SHP77 treated with DMSO at 0.1 percent for 48 hours (cell line): ENCODE measurements at regions not wholly inside any gene's neighbourhood (a gene's known extent, or its start where the extent isn't known, plus 50 kb on each side); places are given as distances from the start of the nearest gene placed in this dataset.
A peak's percentile ranks its signal among the peaks of the same experiment; 100 is the strongest.

ENCODE experiments used
- DNase-seq: peaks from one replicate; lab custom pipeline; 2025; lab: John Stamatoyannopoulos, UW

GRCh38 chr11:112401036-112401769 lies 140.5 kb upstream of the PLET1 start:
- no peak for DNase-seq

DNA sequence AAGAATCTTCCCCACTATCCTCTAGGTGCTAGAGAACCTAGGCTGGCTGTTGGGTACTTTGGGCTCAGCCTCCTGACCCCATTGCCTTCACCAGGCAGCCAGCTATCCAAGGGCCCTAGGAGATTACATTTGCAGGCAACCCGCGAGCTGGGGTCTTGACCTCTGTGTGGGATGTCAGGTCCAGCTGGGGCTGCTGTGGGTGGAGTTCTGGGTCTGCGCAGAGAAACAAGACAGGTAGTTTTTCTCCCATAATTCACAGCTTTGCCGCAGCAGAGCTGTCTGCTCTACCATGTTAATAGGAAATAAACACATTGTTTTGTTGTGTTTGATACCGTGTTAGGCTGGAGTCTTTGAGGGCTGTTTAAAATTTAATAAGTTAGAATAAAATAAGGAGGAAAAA lies 142.8 kb upstream of the PLET1 start:
- DNase-seq = no peak

- peak; percentile 36 for DNase-seq
Measured at GRCh38 chr11:112404112-112404511, 143.5 kb upstream of the PLET1 start.

DNA sequence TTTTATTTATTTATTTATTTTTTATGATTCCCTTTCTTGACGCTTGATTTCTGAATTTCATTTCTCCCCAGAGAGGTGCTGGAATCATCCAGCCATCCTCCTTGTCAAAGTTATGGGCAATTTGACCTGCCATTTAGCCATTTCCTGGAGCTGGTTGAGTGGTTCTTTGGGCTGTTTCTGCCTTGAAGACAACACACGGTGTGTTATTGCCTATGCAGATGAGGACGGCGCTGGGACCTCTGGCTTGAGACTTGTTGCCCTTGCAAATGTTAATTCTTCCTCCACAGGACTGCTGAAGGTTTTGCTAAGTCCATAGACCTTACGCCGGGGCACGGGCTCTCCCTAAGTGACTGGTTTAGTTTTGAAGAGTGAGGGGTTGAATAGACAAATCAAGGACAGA lies 147.9 kb upstream of the PLET1 start:
- DNase-seq = no peak

DNA sequence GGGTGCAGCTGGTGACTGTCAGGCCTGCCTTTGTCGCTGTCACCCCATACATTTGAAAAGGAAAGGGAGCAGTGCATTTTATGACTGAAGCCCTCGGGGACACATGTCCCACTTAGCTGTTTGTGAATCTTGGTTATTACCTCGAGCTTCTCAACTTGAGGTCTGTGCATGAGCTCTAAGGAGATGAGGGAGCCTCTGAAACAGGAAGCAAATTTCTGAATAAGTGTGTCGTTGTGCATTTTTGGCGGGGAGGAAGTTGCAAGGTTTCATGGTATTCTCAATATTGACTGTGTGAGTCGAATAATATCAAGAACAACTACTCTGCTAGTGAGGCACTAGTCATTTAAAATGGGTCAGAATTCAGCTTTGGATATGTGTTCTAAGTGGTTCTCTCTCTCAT lies 149.7 kb upstream of the PLET1 start:
- DNase-seq = no peak

- no peak for DNase-seq
Measured at GRCh38 chr11:112412383-112412782, 151.7 kb upstream of the PLET1 start.

- DNase-seq = no peak
Measured at GRCh38 chr11:112417339-112417738, 156.7 kb upstream of the PLET1 start.

DNA sequence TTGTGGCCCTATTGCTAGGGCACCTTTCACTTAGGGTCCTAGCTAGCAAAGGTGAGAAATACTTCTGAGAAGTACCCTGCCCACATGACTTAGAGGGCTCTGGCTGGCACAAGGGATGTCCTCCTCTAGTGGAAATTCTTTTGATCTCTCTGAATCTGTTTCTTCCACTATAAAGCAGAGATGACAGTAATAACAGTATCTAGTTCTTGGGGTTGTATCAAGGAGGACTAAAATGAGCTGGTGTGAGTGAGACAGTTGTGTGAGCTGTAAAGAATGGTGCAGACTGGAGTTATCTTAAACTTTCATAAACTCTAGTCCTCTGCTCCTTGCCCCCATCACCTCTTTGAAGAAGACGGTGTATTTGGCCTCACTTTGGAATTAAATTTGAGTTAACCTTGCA lies 157.8 kb upstream of the PLET1 start:
- DNase-seq = no peak

GRCh38 chr11:112421879-112422278 lies 161.2 kb upstream of the PLET1 start:
- DNase-seq = no peak

DNA sequence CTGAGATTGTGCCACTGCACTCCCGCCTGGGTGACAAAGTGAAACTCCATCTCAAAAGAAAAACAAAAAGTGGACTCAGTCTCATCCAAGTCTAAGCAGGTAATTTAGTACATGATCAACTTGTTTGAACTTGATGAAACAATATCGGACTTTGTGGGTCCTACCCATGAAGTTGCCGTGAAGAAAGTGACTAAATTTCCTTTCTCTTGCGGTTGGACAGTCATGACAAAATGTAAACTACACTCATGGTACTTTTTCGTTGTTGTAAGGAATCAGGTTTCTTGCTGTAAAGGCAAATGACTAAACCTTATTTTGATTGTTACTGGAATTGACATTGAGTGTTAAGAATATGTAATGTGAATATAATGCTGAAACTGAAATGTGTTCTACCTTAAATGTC lies 164.5 kb upstream of the PLET1 start:
- DNase-seq = no peak

GRCh38 chr11:112437096-112437495 lies 176.4 kb upstream of the PLET1 start:
- no peak for DNase-seq

GRCh38 chr11:112439614-112440013 lies 179.0 kb upstream of the PLET1 start:
- no peak for DNase-seq

DNA sequence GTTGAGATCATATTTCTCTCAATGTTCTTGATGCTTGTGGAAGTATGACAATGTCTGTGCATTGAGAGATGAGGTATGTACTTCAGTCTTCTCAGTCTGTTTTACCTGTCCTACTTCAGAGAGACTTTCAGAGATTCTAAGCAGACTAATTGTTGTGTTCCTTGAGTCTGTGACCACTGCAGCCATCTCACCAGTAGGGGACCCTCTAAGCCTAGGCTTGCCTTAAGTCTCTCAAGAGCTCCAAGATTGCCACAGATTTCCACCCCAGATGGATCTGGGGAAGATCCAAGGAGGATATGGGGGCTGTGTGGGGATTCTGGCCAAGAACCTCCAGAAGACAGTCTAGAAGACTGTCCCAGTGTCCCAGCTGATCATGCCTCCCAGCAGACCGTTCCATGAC lies 179.9 kb upstream of the PLET1 start:
- no peak for DNase-seq

GRCh38 chr11:112448168-112448567 lies 187.5 kb upstream of the PLET1 start:
- DNase-seq = no peak

DNA sequence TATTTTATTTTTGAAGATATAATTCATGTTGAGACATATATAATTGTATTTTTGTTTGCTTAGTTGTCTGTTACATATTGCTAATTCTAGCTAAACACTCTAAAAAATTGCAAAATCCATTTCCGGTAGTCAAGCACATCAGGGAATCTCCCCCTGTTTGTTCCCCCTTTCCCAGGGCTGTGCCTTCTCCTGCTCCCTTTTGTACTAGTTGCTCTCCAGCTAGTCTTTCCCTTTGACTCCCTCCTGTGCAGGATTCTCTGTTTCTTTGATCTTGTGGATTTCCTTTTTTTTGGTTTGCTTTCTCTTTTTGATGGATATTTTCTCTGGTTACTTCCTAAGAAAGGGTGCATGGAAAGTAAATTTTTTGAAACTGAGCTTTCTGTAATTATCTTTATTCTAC lies 188.1 kb upstream of the PLET1 start:
- DNase-seq = no peak

- no peak for DNase-seq
Measured at GRCh38 chr11:112451250-112451649, 190.6 kb upstream of the PLET1 start.

- DNase-seq = no peak
Measured at GRCh38 chr11:112453601-112454577, 193.2 kb upstream of the PLET1 start.

DNA sequence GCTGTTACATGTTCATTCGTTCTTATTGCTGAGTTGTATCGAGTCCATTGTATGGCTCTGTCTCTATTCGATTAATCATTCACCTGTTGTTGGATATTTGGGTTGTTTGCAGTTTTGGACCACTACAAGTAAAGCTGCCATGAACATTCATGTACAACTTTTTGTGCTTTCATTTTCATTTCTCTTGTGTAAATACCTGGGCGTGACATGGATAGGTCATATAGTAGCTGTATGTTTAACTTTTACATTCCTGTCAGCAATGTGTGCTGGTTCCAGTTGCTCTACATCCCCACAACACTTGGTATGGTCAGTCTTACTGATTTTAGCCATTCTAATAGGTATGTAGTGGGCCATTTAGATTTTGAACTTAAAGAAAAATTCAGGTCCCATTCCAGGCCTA lies 194.2 kb upstream of the PLET1 start:
- DNase-seq = no peak

- no peak for DNase-seq
Measured at GRCh38 chr11:112455791-112456190, 195.1 kb upstream of the PLET1 start.

DNA sequence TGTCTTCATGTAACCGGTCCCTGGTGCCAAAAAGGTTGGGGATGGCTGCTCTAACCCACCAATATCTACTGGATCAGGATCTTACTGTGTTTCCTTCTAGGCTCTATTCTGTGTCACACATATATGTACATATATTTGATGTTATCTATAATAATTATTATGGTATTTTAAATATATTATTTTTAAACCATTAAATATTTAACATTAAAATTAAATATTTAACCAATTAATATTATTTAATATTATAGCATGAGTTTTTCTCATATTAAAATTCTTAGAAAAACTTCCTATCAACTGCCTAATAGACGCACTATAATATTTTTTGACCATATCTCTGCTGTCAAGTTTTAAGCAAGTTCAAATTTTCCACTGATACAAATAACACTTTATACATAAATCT lies 196.9 kb upstream of the PLET1 start:
- DNase-seq = no peak

- DNase-seq = no peak
Measured at GRCh38 chr11:112459001-112459400, 198.3 kb upstream of the PLET1 start.

DNA sequence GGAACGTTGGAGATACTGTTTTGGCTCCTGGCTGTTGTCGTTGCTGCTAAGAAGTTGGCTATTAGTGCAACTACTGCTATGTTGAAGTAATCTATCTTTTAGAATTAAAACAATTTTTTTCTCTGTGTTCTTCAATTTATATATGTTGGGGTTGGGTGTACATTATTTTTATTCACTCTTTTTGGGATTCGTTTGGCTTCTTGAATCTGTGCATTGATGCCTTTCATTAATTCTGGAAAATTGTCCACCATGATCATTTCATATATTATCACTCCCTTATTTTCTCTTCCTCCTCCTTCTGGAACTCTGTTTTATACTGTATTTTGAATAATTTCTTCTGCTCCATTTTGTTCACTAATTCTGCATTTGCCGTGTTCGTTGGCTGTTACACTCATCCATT lies 199.5 kb upstream of the PLET1 start:
- DNase-seq = no peak

GRCh38 chr11:112464949-112465348 lies 204.3 kb upstream of the PLET1 start:
- DNase-seq = no peak
